Breast epithelium (tissue), 4 donors: ENCODE measurements at regions not wholly inside any gene's neighbourhood (a gene's known extent, or its start where the extent isn't known, plus 50 kb on each side); places are given as distances from the start of the nearest gene placed in this dataset.
A peak's percentile ranks its signal among the peaks of the same experiment; 100 is the strongest.

Experiments
- DNase-seq, 2 donors: peaks; one replicate each; pipeline ENCODE4 v3.0.0-alpha.2; 2019; ENCODE audit warnings: low spot score in 2 of 2
- H3K27ac ChIP-seq, 2 donors: fragments of 200-600 bp; sonication (generic) in 1 of 2; one replicate each; pipeline ENCODE4 v1.5.1; 2016 to 2019; ENCODE audit warnings: mild to moderate bottlenecking in 1 of 2
- H3K27me3 ChIP-seq, 2 donors: fragments of 200-600 bp; sonication (generic) in 1 of 2; one replicate each; pipeline versions ENCODE4 v1.5.1 to v1.6.0; 2017 to 2019; ENCODE audit warnings: control low read depth in 1 of 2, mild to moderate bottlenecking in 1 of 2
- H3K36me3 ChIP-seq: fragments of 200-600 bp; one replicate; pipeline ENCODE4 v1.5.1; 2019
- H3K4me1 ChIP-seq, 2 donors: fragments of 200-600 bp; sonication (generic); one replicate each; pipeline ENCODE4 v1.5.1; 2016 to 2019; ENCODE audit warnings: control low read depth in 1 of 2
- H3K4me3 ChIP-seq, 3 donors: fragments of 200-600 bp; sonication (generic); 1 replicate in 2 of 3; 2 replicates in 1 of 3; pipeline ENCODE4 v1.5.1; 2016 to 2019; ENCODE audit warnings: mild to moderate bottlenecking in 3 of 3, moderate library complexity in 2 of 3
- H3K9me3 ChIP-seq, 2 donors: fragments of 200-600 bp; sonication (generic) in 1 of 2; one replicate each; pipeline ENCODE4 v1.5.1; 2016 to 2019; ENCODE audit warnings: control low read depth in 1 of 2
- POLR2A ChIP-seq: fragments of 450-650 bp; IDR thresholded peaks from one replicate; pipeline ENCODE4 v1.6.1; 2016; ENCODE audit warnings: antibody characterized with exemption, mild to moderate bottlenecking, moderate library complexity
- POLR2AphosphoS5 ChIP-seq, 3 donors: sonication (generic); formaldehyde crosslinking; IDR thresholded peaks; one replicate each; pipeline ENCODE4 v1.6.1; 2017; ENCODE audit warnings: antibody characterized with exemption in 3 of 3
- intact Hi-C: fragments of 100-400 bp; cut with DNase I; formaldehyde crosslinking; loops from one replicate; pipeline ENCODE4 v1.15.1; 2023; ENCODE audit warnings: low total_unique reads
- TF ChIP-seq, protein P1 (sequence below), 3 donors: fragments of 450-650 bp; IDR thresholded peaks; one replicate each; pipeline ENCODE4 v1.5.1; 2016 to 2017; ENCODE audit warnings: antibody characterized with exemption in 3 of 3, mild to moderate bottlenecking in 3 of 3, moderate library complexity in 3 of 3

- intact Hi-C loops = no loop called here
- TF ChIP-seq POLR2AphosphoS5 (IDR thresholded peaks at IDR 0.05) (no peak), POLR2A (no peak)
- TF ChIP-seq, protein P1, sequence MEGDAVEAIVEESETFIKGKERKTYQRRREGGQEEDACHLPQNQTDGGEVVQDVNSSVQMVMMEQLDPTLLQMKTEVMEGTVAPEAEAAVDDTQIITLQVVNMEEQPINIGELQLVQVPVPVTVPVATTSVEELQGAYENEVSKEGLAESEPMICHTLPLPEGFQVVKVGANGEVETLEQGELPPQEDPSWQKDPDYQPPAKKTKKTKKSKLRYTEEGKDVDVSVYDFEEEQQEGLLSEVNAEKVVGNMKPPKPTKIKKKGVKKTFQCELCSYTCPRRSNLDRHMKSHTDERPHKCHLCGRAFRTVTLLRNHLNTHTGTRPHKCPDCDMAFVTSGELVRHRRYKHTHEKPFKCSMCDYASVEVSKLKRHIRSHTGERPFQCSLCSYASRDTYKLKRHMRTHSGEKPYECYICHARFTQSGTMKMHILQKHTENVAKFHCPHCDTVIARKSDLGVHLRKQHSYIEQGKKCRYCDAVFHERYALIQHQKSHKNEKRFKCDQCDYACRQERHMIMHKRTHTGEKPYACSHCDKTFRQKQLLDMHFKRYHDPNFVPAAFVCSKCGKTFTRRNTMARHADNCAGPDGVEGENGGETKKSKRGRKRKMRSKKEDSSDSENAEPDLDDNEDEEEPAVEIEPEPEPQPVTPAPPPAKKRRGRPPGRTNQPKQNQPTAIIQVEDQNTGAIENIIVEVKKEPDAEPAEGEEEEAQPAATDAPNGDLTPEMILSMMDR (IDR thresholded peaks at IDR 0.05) = no peak
Observed at GRCh38 chr2:57504787-57505186, 541.8 kb upstream of the VRK2 start.

DNA sequence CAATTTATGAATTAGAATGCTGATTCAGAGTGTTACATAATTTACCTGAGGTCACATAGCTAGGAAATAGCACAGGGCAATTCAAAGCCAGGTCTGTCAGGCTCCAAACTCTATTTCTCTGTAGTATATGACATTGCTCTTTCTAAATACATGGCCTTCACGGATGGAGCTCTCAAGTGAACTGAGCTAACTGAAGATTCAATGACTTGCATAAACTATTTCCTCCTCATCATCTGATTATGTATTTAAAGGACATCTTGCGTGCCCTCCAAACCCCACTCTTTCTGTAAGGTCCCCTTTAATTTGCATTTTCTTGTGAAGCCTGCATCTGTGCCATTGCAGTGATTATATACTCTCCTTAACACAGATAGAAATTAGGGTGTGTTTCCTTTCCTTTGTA is 537.4 kb upstream of the VRK2 start:
- no peak for DNase-seq
- Histone ChIP-seq H3K36me3 (no peaks in the 10 kb centered on the region), H3K27ac (no peak overlapping the region), H3K27me3 (no peaks in the 10 kb centered on the region), H3K4me1 (no peaks in the 10 kb centered on the region), H3K4me3 (no peak overlapping the region), H3K9me3 (no peaks in the 10 kb centered on the region)
- intact Hi-C loops = no loop called here
- TF ChIP-seq, protein P1 (IDR thresholded peaks at IDR 0.05) = no peak
- TF ChIP-seq POLR2AphosphoS5 (IDR thresholded peaks at IDR 0.05) (no peak), POLR2A (no peak)

More at GRCh38 chr2:57504787-57505186, 541.8 kb upstream of the VRK2 start:
- no peaks in the 10 kb centered on the region for H3K36me3 ChIP-seq
- no peaks in the 10 kb centered on the region for H3K9me3 ChIP-seq
- no peak overlapping the region for H3K27ac ChIP-seq
- H3K27me3 ChIP-seq = no peaks in the 10 kb centered on the region
- DNase-seq = no peak
- H3K4me1 ChIP-seq = no peaks in the 10 kb centered on the region
- H3K4me3 ChIP-seq = no peak overlapping the region

- no peak for DNase-seq
- intact Hi-C loops = loop anchor here (10.0 kb wide), 1 partner anchor 1326 kb away; the partner anchor contains the start of gene CCDC85A
- no peaks in the 10 kb centered on the region for H3K4me1 ChIP-seq
- H3K36me3 ChIP-seq = no peaks in the 10 kb centered on the region
- no peaks in the 10 kb centered on the region for H3K9me3 ChIP-seq
- no peak overlapping the region for H3K4me3 ChIP-seq
- TF ChIP-seq POLR2A (no peak), POLR2AphosphoS5 (IDR thresholded peaks at IDR 0.05) (no peak)
- TF ChIP-seq, protein P1 (IDR thresholded peaks at IDR 0.05) = no peak
- H3K27me3 ChIP-seq = no peaks in the 10 kb centered on the region
- no peak overlapping the region for H3K27ac ChIP-seq
Observed at GRCh38 chr2:57510704-57511103, 535.9 kb upstream of the VRK2 start.

GRCh38 chr2:57515366-57515765 is 531.2 kb upstream of the VRK2 start:
- no peak overlapping the region for H3K27ac ChIP-seq
- TF ChIP-seq, protein P1 (IDR thresholded peaks at IDR 0.05) = no peak
- TF ChIP-seq POLR2AphosphoS5 (IDR thresholded peaks at IDR 0.05) (no peak), POLR2A (no peak)
- H3K27me3 ChIP-seq = no peaks in the 10 kb centered on the region
- H3K4me3 ChIP-seq = no peak overlapping the region
- intact Hi-C loops = loop anchor here (10.0 kb wide), 1 partner anchor 1331 kb away; the partner anchor contains the start of gene CCDC85A
- H3K9me3 ChIP-seq = no peaks in the 10 kb centered on the region
- no peak for DNase-seq
- H3K36me3 ChIP-seq = no peaks in the 10 kb centered on the region
- H3K4me1 ChIP-seq = no peaks in the 10 kb centered on the region

- no peak for TF ChIP-seq POLR2A
- TF ChIP-seq, protein P1 (IDR thresholded peaks at IDR 0.05) = peak; percentile 17 to 54 (median 48)
- Histone ChIP-seq H3K27ac (no peak overlapping the region), H3K4me3 (no peak overlapping the region), H3K27me3 (no peaks in the 10 kb centered on the region), H3K9me3 (no peaks in the 10 kb centered on the region), H3K4me1 (no peaks in the 10 kb centered on the region), H3K36me3 (no peaks in the 10 kb centered on the region)
- intact Hi-C loops = loop anchor here (10.0 kb wide), 1 partner anchor 1332 kb away; the partner anchor contains the start of gene CCDC85A
- DNase-seq = no peak
Observed at GRCh38 chr2:57516698-57517340, 529.8 kb upstream of the VRK2 start.
